H54 (cell line): ENCODE measurements at regions not wholly inside any gene's neighbourhood (a gene's known extent, or its start where the extent isn't known, plus 50 kb on each side); places are given as distances from the start of the nearest gene placed in this dataset.
"Not testable (repeated sequence)": the region's sequence is repeated elsewhere in the genome, so short reads cannot be mapped to it uniquely, and the experiment has no call there.

Experiments used
- DNase-seq: peaks from one replicate; pipeline ENCODE4 v3.0.0; 2011; ENCODE audit warnings: low spot score, mixed read lengths; ENCODE audit not compliant: insufficient read length
- FAIRE-seq: peaks from 3 replicates; lab custom pipeline; 2011; peaks lifted over from hg19 to GRCh38; lab: Jason Lieb, UNC
- POLR2A ChIP-seq: IDR thresholded peaks from 2 replicates; pipeline ENCODE4 v1.6.1; 2011; ENCODE audit warnings: low read depth, mild to moderate bottlenecking, low read length

DNA sequence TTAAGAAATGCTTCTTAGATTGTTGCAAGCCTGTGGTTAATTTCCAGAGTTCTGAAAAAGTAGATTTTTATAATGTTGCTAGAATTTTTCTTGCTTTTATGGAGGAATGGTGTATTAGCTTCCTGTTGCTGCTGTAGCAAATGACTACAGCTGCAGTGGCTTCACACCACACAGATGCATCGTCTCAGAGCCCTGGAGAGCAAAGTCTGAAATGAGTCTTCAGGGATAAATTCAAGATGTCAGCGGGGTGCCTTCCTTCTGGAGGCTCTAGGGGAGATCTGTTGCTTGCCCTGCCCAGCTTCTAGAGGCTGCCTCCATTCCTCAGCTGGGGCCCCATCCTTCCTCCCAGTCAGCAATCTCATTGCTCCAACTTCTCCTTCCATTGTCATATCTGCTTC, 187.8 kb downstream of the ZNF516 start:
- no peak for TF ChIP-seq POLR2A
- no peak for DNase-seq
- no peak for FAIRE-seq

- no peak for DNase-seq
- FAIRE-seq, result no peak
- TF ChIP-seq POLR2A, result no peak
These were observed 188.3 kb downstream of the ZNF516 start for GRCh38 chr18:76306685-76307292.

DNA sequence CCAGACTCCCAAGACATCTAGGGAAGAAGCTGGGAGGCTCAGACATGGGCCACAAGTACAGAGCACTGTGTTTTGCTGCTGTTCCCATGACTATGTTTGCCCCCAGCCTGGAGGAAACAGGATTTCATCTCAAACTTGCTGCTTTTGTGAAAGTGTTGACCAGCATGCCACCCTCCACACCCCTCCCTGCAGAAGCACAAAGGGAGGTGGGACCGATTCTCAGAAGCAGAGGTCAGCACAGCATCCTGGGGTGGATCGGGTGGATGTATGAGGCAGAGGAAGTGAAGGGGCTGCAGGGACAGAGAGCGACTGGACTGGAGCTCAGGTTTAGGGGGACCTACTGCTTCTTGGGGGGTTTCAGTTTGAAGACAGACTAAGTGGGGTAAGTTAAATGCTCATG, 209.2 kb downstream of the ZNF516 start:
- FAIRE-seq (no peak), DNase-seq (no peak)
- no peak for TF ChIP-seq POLR2A

GRCh38 chr18:76281565-76281964, 213.5 kb downstream of the ZNF516 start:
- TF ChIP-seq POLR2A, result no peak
- no peak for DNase-seq
- no peak for FAIRE-seq

DNA sequence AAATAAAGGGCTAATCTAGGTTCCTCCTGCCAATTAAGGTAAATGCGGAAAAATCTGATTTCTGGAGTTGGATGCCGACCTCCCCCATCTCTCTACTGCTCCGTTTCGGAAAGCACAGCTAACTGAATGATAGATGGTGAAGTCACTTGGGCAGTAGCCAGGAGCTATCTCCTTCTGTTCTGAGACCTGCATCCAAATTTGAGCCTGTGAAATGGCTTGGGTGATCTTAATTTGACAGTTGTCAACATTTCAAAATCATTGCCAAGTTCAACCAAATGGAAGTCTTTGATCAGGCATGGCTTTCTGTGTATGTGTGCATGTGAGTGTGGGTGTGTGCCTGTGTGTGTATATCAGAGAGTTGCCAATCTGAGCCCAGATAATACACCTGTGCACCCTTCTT, 217.2 kb downstream of the ZNF516 start:
- no peak for DNase-seq
- FAIRE-seq, result no peak
- TF ChIP-seq POLR2A, result no peak

- no peak for FAIRE-seq
- TF ChIP-seq POLR2A, result no peak
These were observed 219.2 kb downstream of the ZNF516 start for GRCh38 chr18:76275727-76276313.

DNA sequence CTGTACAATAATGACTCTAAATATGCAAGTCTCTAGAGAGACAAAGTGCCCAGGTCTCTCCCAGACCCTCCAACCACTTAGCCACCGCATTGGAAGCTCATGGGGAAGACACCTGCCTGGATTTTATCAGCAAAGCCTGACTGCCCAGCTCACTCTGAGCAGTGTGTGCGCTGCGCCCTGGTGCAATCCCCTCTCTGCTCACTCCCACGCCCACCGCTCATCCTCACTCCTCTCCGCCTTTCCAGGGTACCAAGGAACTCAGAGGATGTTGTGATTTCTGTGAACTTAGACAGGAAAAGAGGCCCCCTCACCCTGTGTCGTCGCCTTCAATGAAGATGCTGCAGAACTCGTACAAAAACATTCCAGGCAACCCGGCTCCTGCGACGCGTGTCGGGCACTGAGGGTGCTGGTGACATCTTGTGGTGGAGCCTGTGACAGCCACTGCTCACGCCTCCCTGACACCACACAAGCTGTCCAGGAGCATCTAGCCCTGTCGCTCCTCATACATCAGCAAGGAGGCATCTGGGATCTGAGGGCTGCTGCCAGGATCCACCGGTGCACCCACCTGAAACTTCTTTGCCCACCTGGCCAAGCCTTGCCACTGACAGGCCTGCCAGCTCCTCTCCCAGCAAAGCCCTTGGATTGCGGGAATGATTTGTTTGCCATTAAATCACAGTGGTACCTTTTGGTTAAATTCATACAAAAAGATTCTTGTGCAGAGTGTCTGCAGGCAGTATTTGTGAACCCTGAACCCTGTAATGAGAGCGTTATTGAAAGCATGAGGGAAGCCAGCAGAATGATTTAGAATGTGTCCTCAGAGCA, 220.4 kb downstream of the ZNF516 start:
- DNase-seq, result no peak
- no peak for FAIRE-seq
- TF ChIP-seq POLR2A, result no peak

More at GRCh38 chr18:76275727-76276313, 219.2 kb downstream of the ZNF516 start:
- no peak for DNase-seq

GRCh38 chr18:76273956-76274355, 221.1 kb downstream of the ZNF516 start:
- DNase-seq, result no peak
- FAIRE-seq, result no peak
- no peak for TF ChIP-seq POLR2A

GRCh38 chr18:76273036-76273545, 222.0 kb downstream of the ZNF516 start:
- DNase-seq, result no peak
- TF ChIP-seq POLR2A, result no peak
- no peak for FAIRE-seq

- DNase-seq, FAIRE-seq: not testable (repeated sequence)
These were observed 227.6 kb downstream of the ZNF516 start for GRCh38 chr18:76267423-76267822.

DNA sequence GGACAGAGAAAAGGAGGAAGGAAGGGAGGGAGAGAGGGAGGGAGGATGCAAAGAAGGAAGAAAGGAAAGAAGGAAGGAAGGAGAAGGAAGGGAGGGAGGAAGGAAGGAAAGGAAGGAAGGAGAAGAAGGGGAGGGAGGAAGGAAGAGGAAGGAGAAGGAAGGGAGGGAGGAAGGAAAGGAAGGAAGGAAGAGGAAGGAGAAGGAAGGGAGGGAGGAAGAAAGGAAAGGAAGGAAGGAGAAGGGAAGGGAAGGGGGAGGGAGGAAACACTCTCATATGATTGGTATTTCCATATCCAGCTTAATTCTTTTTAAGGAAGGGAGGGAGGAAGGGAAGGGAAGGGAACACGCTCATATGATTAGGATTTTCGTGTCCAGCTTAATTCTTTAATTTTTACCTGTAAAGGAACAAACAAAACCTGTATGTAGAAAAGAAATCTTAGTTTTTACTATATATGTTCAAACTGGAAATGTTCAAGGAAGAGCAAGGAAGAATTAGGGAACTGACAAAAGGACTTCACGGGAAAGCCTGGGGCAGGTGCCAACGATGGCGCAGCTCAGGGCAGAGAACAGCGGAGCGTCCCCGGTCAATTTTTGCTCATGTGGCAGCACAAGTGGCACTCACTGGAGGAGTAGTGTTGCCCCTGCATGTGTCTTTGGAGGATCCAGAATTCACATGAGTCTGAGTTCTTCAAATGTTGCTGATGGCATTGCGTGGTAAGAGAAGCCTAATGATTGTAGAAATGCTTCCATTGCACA, 228.6 kb downstream of the ZNF516 start:
- no peak for FAIRE-seq
- no peak for TF ChIP-seq POLR2A
- DNase-seq, result no peak

DNA sequence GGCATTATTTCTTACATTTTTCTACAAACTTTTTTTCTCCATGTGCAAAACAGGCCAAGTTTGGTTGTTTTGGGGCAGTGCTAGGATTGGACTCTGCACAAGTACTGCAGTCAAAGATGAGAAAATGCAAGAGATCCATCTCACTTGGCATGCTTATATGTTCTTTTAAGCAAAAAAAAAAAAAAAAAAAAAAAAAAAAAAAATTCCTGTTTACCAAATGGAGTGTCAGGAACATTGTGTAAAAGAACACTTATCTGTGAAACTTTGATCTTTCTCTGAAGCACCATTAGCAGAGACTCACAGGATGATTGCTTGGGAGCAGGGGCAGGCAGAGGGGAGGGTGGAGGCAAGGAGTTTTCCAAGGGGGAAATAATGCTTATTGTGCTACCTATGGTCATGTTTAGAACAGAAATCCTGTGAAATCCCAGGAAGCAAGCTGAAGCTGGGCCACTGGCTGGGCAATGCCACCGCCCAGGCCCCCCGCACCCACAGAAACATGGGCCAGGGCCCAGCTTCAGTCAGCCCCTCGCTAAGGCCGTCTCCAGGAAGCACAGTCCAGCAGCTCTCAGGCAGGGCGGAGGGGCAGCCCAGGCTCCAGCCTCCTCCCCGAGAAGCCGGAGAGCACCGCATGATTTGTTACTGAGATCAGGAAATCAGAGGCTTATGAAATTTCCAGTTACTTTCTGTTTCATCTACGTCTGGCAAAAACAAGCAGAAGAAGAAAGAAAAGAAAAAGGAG, 229.4 kb downstream of the ZNF516 start:
- FAIRE-seq (no peak), DNase-seq (no peak)
- no peak for TF ChIP-seq POLR2A

GRCh38 chr18:76264876-76265250, 230.2 kb downstream of the ZNF516 start:
- DNase-seq (no peak), FAIRE-seq (no peak)
- no peak for TF ChIP-seq POLR2A
